A172 (cell line): ENCODE measurements at regions not wholly inside any gene's neighbourhood (a gene's known extent, or its start where the extent isn't known, plus 50 kb on each side); places are given as distances from the start of the nearest gene placed in this dataset.
"Not testable (repeated sequence)": the region's sequence is repeated elsewhere in the genome, so short reads cannot be mapped to it uniquely, and the experiment has no call there.

Experiments used
- DNase-seq: peaks from one replicate; pipeline ENCODE4 v3.0.0-alpha.2; 2015; ENCODE audit warnings: low spot score

DNA sequence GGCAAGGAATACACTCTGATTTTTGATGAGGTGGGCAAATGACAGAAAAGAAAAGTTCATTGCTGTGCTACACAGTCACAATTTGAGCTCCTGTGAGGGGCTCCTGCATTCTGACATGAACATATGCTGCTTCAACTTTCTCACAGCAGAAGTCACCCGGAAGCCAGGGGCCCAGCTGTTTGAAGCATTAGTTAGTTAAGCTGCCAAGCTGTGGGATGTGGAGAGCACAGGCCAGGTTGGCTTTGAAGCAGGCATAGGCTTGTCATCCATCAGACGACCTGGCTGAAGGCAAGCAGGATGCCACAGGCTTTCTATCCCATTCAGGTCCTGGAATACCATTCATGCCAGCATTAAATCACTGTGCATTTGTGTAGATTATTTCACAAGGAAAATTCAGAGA is 63.1 kb downstream of the MTNR1B start:
- DNase-seq: no peak

DNA sequence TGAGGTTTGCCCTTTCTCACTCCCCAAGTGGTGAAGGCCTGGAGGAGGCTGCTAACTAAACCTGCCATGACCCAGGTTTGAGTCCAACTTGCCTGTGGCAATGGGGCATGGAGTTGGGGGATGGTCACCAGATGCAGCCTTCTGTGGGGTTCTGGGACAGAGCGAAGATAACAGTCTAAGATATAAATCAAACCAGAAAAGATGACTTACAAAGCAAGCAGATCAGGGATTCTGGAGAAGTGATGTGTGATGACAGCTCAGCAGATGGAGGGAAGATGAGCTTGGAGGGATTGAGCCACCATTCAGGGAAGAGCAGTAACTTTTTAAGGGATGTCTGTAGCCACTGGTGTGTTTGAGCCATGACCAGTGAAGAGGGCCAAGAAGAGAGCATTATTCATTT is 63.6 kb downstream of the MTNR1B start:
- no peak for DNase-seq

DNA sequence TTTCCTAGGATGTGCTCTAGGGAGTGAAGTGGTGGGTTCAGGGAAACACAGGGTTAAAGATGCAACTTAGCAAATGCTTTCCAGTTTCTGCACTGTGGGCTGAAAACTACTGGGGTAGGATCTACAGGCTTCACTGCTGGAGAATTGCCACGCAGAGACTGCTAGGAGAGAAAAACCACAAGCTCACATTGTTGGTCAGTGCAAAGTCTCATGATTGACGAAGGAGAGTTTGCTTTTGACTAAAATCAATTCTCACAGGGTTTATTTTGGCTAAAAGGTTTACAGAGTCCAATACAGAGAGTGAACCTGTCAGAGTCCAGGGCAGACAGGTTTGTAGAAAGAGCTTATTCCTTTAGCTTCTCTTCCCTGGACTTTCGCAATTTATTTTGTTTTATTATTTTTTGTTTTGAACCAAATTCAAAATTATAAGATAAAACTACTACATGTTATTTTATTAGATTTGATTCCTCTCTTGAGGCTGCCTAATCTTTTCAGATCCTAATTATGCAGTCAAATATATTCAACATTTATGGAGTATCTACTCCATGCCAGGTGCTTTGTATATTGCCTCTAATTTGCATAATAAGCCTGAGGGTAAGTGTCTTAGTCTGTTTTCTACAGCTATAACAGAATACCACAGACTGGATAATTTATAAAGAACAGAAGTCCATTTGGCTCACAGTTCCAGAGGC is 64.7 kb downstream of the MTNR1B start:
- DNase-seq: no peak

DNA sequence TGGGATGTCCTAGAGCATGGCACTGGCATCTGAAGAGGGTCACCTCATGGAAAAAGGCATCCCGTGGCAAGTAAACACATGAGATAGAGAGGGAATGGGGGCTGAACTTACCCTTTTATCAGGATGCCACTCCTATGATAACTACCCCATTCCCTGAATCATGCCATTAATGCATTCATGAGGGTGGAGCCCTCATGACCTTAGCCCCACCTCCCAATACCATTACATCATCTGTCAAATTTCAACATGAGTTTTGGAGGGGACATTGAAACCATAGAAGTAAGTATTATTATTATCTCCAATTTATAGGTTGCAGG is 65.2 kb downstream of the MTNR1B start:
- no peak for DNase-seq

DNA sequence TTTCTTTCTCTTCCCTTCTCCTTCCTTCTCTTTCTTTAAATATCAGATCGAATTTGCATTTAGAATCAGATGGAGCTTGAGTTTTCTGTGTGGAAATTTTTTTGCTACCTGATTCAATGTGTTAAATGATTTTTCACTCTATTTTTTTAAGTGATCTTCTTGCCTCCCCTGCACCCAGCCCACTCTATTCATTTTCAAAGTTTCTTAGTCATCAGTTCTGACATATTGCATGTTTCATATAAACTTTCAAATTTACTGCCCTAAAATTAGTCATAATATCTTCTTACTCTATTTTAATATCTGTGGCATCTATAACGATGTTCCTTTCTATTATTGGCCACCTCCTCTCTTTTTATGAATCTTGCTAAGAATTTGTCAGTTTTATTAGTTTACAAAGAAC is 69.1 kb downstream of the MTNR1B start:
- no peak for DNase-seq

DNA sequence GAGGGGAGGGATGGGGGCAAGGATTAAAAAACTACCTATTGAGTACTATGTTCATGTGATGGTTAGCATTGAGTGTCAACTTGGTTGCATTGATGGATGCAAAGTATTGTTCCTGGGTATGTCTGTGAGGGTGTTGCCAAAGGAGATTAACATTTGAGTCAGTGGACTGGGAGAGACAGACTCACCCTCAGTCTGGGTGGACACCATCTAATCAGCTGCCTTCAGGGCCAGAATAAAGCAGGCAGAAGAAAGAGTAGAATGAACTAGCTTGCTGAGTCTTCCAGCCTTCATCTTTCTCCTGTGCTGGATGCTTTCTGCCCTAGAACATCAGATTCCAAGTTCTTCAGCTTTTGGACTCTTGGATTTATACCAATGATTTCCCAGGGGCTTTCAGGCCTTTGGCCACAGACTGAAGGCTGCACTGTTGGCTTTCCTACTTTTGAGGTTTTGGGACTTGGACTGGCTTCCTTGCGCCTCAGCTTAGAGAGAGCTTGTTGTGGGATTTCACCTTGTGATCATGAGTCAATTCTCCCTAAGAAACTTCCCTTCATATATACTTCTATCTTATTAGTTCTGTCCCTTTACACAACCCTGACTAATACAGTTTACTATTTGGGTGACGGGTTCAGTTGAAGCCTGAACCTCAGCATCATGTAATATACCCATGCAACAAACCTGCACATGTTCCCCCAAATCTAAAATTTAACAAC is 70.2 kb downstream of the MTNR1B start:
- no peak for DNase-seq

DNA sequence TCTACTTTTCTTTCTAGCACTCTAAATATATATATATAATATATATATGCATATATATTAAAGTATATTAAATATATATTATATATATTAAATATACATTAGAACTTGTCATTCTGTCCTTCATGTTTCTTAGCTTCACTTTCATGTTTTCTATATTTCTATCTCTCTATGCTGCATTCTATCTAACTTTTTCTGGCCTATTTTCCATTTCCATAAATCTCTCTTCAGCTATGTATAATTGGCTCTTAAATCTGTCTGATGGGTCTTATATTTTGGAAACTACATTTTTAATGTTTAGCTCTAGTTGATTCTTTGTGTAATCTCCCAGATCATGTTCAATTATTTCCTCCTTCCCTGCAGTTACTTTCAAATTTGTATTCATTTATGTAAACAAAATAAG is 72.2 kb downstream of the MTNR1B start:
- no peak for DNase-seq

DNA sequence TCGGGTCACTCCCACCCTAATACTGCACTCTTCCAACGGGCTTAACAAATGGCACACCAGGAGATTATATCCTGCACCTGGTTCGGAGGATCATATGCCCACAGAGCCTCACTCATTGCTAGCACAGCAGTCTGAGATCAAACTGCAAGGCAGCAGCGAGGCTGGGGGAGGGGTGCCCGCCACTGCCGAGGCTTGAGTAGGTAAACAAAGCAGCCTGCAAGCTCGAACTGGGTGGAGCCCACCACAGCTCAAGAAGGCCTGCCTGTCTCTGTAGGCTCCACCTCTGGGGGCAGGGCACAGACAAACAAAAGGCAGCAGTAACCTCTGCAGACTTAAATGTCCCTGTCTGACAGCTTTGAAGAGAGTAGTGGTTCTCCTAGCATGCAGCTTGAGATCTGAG is 73.7 kb downstream of the MTNR1B start:
- not testable (repeated sequence) for DNase-seq

DNA sequence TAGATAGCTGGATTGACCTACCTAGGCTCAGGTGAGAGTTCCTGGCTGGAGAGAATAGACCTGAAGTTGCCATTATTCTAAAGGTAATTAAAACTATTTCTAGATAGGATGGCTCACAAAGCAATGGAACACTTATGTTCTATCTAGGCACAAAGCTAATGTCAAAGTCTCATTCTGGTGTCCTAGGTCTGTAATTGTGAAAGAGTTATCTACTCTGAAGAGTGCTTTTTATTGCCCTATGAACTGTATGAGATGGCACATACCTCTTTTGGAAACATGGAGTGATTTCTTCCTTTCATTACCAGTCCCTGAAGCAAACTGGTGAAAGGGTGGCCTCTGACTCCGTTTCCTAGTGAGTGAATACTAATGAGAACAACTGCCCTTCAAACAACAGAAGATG is 80.3 kb downstream of the MTNR1B start:
- no peak for DNase-seq

DNA sequence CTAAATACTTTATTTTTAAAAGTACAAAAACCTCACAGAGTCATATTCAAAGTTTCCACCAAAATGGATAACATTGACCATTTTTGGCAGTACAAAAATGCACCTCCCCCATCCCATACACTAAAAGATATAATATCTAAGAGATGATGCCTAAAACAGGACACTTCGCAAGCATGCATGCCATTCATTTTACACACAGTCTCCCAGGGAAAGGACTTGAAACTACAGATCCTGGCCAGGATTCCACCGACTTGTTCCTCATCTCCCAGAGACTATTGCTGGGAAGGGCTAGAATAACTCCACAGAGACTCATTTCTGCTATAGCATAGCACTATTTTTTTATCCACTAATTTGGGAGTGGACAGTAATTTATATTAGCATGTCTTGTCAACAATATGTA is 81.7 kb downstream of the MTNR1B start:
- no peak for DNase-seq

DNA sequence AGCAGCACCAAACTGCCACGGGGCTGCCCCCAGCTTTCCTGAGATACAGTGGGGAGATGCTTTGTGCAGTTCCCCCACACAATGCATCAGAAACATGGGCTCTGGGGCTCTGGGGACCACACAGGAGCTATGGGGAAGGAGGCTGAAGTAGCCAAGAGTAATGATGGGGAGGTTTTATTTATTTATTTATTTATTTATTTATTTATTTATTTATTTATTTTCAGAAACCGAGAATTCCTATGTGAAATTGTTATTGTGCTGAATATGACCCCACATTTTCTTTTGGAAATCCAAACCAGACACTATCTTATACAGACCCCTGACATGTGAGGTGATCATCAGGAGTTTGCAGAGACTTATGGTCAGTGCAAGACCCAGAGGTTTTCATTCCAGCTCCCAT is 84.4 kb downstream of the MTNR1B start:
- no peak for DNase-seq

DNA sequence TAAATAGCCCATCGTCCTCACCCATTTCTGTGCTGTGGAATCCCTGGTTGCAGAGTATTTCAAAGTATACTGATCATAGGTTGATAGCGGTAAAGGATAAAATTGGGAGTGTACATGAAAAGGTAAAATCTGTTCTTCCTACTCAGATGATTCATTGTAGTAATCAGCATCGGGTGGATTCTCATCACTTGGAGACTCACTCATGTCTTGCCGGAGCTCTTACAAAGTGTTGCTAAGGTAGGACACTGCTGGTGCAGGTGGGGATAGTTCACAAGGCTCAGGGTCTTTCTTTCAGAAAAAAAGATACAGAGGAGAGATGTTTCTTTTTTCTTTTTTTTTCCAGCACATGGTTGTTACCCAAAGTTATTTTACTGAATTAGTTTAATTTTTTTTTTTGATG is 84.8 kb downstream of the MTNR1B start:
- DNase-seq: no peak

DNA sequence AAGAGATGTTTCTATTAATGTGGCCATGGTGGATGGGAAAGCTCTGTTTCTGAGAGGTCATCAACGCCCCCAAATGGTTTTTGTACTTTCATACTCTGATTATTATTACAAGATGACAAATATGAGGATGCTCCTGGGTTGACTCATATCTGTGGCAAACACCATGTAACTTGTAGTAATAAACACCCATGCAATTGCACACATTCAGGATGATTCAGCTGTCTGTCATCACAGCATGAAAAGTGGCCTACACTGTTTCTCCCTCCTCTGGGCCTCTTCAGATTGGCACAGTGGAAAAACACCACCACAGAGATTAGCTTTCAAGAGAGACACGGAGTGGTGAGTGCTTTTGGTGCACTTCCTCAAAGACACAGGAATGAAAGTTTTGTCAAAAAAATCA is 85.4 kb downstream of the MTNR1B start:
- DNase-seq: peak; percentile 88

DNA sequence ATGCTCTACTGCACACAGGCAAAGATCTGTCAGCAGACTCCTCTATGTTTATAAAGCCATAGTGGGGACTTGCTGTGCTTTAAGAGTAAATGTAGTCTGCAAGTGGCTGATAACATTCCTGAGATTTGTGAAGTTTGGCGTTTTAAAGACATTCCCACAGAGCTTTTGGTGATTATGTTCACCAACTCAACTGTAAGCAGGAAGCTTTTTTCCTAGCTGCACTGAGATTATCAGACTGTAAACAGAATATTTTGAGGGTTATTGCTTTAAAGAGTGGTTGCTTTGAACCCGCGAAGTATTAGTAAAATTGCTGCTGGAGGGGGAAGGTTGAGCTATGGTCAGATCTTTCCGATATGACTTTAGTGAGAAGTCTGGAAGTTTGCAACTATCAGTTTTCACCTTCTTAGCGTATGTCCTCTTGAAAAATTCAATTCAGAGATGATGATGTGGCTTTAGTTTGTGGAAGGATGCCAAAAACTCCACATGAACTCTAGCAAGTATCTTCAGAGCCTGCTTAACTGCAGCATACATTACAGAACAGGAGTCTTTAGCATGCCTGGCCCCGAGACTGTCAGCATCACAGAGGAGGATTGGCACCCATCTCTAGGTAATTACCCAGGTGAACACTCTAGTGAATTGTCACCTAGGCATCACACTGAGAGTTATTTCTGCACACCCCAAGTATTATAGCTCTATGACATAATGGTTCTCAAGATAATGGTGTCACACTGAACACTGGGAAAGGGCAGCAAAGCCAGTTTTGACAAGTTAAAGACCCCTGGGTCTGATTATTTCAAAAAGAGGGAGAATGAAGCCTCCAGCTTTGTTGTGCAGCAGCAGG is 89.9 kb downstream of the MTNR1B start:
- DNase-seq: peak; percentile 19

DNA sequence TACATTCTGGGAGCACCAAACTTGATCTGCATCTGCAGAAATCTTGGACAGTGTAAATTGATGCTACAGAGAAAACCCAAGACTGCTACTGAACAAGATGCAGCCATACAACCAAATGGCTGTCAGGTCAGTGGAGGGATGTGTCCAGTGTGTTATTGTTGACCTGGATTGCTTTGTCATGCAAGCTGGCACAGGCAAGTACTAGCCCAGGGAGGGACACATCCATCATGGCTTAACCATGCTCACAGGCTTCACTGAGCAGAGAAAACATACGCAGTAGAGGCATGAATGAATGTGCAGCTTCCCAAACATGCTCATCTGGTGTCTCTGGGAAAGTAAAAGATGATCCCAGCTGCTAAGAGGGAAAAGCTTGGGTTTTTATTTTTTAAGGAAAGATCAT is 93.6 kb downstream of the MTNR1B start:
- no peak for DNase-seq

DNA sequence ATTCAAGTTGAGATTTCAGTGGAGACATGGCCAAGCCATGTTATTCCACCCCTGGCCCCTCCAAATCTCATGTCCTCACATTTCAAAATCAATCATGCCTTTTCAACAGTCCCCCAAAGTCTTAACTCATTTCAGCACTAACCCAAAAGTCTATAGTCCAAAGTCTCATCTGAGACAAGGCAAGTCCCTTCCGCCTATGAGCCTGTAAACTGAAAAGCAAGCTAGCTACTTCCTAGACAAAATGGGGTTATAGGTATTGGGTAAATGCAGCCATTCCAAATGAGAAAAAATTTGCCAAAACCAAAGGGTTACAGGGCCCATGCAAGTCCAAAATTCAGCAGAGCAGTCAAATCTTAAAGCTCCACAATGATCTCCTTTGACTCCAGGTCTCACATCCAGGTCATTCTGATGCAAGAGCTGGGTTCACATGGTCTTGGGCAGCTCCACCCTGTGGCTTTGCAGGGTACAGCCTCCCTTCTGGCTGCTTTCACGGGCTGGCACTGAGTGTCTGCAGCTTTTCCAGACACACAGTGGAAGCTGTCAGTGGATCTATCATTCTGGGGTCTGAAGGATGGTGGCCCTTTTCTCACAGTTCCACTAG is 95.7 kb downstream of the MTNR1B start:
- DNase-seq: not testable (repeated sequence)

DNA sequence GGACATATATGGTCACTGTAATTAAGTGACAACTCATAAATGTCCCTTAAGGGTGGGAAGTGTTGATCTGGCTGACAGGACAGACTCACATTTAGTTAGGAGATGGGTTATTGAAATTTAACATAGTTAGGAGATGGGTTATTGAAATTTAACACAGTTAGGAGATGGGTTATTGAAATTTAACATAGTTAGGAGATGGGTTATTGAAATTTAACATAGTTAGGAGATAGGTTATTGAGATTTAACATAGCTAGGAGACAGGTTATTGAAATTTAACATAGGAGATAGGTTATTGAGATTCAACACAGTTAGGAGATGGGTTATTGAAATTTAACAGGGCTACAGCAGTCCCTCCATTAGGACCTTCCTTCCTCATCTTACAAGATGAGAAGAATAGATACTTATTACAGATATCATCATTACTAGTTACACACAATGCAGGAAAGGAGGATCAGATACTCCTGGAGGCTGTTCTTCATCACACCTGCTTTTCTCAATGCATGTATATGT is 98.5 kb downstream of the MTNR1B start:
- DNase-seq: no peak

DNA sequence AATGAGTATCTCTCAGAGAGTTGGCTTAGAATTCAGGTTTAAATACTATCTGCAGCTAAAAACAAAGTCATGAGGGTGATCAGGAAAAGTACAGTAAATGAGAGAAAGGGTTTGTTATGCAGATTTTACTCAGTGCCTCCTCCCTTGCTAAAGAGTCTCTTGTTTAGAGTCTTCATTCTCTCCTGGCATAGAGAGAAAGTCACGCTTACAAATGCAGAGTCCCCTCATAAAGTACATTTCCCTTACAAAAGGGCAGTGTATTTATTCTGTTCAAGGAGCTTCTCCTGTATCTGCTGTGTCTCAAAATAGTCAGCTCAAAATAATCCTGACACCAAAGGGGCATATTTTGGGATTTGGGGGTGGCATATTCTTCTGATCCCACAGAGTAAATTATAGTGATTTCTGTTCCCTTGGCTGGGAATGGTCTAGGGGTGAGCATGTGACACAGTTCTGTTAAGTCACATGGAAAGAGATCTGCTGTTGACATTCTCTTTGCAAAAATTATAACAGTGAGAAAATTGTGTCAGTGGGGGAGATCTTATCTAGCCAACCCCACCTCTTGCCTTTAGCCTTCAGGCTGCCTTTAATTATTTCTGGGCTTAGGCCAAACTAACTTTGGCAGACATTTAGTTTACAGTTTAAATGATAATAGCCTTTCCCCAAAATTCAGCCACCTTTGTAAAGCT is 102.9 kb downstream of the MTNR1B start:
- DNase-seq: no peak

DNA sequence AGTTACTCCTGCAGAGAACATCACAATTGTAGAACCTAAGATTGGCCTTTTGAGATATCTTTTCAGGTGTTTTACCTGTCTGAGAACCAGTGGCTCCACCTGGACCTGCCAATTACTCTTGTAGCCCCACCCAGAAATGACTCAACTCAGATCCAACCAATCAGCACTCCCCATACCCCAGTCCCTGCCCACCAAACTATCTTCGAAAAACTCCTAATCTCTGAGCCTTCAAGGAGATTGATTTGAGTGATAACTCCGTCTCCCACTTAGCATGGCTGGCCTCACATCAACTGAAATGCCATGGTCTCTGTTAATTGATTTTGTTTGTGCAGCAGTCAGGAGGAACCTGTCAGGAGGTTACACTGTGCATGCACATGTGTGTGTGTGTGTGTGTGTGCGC is 103.6 kb downstream of the MTNR1B start:
- DNase-seq: no peak

DNA sequence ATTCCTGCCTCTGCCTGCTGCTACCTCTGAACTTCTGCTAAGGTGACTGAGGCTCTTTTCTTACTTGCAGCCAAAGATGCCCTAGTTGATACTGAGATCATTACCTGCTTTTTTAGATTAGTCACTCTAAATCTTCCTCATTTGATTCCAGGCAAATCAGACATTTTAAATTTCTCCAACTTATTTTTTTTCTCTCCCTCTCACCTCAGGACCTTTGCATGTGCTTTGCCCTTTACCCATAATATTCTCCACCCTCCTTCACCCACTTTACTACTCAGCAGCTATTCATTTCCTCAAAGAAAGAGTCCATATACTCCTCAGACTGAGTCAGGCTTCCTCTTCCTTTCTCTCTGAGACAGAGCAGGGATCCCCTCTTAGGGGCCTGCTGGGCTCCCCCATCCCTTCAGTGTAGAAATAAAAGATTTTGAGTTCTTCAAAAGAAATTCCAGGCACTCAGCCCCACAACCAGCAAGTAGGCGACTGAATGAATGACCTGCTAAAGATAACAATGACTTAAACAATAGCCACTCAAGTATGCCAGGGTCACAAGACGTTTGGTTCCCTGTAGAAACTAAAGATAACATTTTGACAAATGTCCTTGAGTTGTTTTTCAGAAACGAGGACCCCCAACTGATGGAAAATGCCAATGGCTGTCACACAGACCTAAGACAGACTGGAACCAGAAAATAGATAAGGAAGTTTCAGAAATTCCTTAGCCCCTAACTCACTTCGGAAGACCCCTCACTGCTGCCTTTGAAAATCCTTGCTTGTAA is 104.2 kb downstream of the MTNR1B start:
- DNase-seq: no peak

DNA sequence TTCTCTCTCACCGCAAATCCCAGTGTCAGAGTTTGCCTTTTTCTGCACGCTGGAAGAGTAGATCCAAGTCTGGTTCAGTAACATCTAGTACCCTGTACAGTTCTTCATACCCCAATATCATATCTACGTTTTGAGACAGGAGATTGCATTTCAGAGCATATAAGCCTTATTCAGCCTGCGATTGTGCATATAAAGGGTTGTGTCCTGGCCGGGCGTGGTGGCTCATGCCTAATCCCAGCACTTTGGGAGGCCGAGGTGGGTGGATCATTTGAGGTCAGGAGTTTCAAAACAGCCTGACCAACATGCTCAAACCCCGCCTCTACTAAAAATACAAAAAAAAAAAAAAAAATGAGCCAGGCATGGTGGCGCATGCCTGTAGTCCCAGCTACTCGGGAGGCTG is 104.9 kb downstream of the MTNR1B start:
- no peak for DNase-seq
